Fibroblast of villous mesenchyme (primary cell): ENCODE measurements at regions not wholly inside any gene's neighbourhood (a gene's known extent, or its start where the extent isn't known, plus 50 kb on each side); places are given as distances from the start of the nearest gene placed in this dataset.

Experiments
- DNase-seq: peaks from one replicate; pipeline ENCODE4 v3.0.0-alpha.2; 2010; ENCODE audit warnings: low read depth
- H3K4me3 ChIP-seq: 2 replicates; pipeline ENCODE4 v1.5.1; 2011; ENCODE audit warnings: low read depth, mild to moderate bottlenecking, low read length
- CTCF ChIP-seq: IDR thresholded peaks from 2 replicates; pipeline ENCODE4 v1.5.1; 2012; ENCODE audit warnings: low read depth, mild to moderate bottlenecking, low read length; ENCODE audit not compliant: insufficient read depth

DNA sequence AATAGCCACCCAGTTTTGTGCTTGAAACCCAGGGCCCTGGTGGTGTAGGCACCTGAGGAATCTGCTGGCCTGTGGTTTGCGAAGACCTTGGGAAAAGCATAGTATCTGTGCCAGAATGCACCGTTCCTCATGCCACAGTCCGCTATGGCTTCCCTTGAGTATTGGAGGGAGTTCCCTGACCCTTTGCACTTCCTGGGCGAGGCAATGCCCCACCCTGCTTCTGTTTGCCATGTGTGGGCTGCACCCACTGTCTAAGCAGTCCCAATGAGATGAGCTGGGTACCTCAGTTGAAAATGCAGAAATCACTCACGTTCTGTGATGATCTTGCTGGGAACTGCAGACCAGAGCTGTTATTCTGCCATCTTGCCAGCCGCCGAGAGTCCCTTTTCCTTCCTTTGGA, 483.5 kb downstream of the AGTPBP1 start:
- no peak for DNase-seq
- TF ChIP-seq CTCF = no peak
- no peak overlapping the region for H3K4me3 ChIP-seq

GRCh38 chr9:85249313-85249621, 492.5 kb downstream of the AGTPBP1 start:
- TF ChIP-seq CTCF = no peak
- DNase-seq = no peak
- H3K4me3 ChIP-seq = no peak overlapping the region

DNA sequence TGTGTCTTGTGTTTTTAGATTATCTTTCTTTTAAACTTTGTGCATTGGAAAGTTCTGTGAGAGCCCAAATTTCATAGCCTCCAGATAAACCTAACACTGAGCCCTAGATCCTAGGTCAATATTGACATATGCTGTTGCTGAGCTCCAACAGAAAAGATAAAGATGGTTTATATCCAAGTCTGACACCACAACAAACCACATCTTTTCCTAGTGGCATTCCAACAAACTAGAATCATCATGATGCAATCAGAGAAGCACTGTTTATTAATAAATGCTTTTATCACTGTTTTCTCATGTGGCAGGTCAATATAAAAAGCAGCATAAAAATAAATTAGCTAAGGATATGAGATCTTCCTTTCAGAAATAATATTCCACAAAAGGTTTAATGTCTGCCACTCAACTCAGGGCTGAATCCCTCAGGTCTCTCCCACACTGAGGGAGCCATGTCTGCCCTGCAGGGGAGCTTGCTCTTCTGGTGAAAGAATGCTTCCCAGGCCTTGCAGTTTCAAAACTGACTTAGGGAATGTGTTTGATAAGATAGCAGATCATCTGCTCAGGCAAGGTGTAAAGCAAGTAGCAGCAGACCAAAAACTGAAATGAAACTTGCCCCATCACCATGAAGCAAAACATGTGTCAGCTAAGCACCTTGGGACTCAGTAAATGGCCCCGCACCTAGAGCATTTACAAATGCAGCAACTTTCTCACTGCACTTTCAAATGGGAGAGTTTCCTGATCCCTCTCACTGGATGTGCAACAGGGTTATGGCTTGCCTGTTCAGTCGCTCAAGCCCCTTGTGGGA, 493.0 kb downstream of the AGTPBP1 start:
- no peak overlapping the region for H3K4me3 ChIP-seq
- DNase-seq = peak; percentile 25
- TF ChIP-seq CTCF = no peak

- no peak for TF ChIP-seq CTCF
- no peak overlapping the region for H3K4me3 ChIP-seq
- no peak for DNase-seq
Observed at GRCh38 chr9:85246541-85246940, 495.2 kb downstream of the AGTPBP1 start.

- H3K4me3 ChIP-seq = no peak overlapping the region
- no peak for DNase-seq
- TF ChIP-seq CTCF = no peak
Observed at GRCh38 chr9:85244856-85245255, 496.9 kb downstream of the AGTPBP1 start.

GRCh38 chr9:85243977-85244376, 497.8 kb downstream of the AGTPBP1 start:
- no peak overlapping the region for H3K4me3 ChIP-seq
- DNase-seq = no peak
- no peak for TF ChIP-seq CTCF

GRCh38 chr9:85237478-85237877, 504.3 kb downstream of the AGTPBP1 start:
- DNase-seq = no peak
- no peak for TF ChIP-seq CTCF
- H3K4me3 ChIP-seq = no peak overlapping the region
